SK-N-SH treated with all-trans-retinoic acid at 6 μM for 48 hours (cell line): ENCODE measurements at regions not wholly inside any gene's neighbourhood (a gene's known extent, or its start where the extent isn't known, plus 50 kb on each side); places are given as distances from the start of the nearest gene placed in this dataset.

Source experiments
- ARNTL ChIP-seq: fragments of 450-650 bp; formaldehyde crosslinking; IDR thresholded peaks from 2 replicates; pipeline ENCODE4 v1.5.0; 2020; ENCODE audit warnings: low read depth, mild to moderate bottlenecking, moderate library complexity, borderline replicate concordance
- CREB5 ChIP-seq: fragments of 250-450 bp; sonication (Bioruptor Pico); IDR thresholded peaks from 2 replicates; pipeline ENCODE4 v1.5.1; 2020; ENCODE audit warnings: low read depth, mild to moderate bottlenecking, moderate library complexity
- CSDC2 ChIP-seq: fragments of 250-450 bp; sonication (Bioruptor Pico); IDR thresholded peaks from 2 replicates; pipeline ENCODE4 v1.5.0; 2020; ENCODE audit warnings: mild to moderate bottlenecking, moderate library complexity
- ESRRG ChIP-seq: fragments of 250-450 bp; sonication (Bioruptor Pico); IDR thresholded peaks from 2 replicates; pipeline ENCODE4 v1.6.1; 2021; ENCODE audit warnings: mild to moderate bottlenecking
- GLIS3 ChIP-seq: fragments of 250-450 bp; sonication (Bioruptor Pico); IDR thresholded peaks from 2 replicates; pipeline ENCODE4 v1.5.0; 2020; ENCODE audit warnings: mild to moderate bottlenecking, moderate library complexity
- ISL1 ChIP-seq: fragments of 250-450 bp; sonication (Bioruptor Pico); IDR thresholded peaks from 2 replicates; pipeline ENCODE4 v2.1.2; 2022; ENCODE audit warnings: mild to moderate bottlenecking, moderate library complexity
- PATZ1 ChIP-seq: fragments of 250-450 bp; sonication (Bioruptor Pico); IDR thresholded peaks from 2 replicates; pipeline ENCODE4 v1.8.0; 2020; ENCODE audit warnings: mild to moderate bottlenecking, moderate library complexity, borderline replicate concordance
- PPARA ChIP-seq: fragments of 250-450 bp; sonication (Bioruptor Pico); IDR thresholded peaks from 2 replicates; pipeline ENCODE4 v1.5.0; 2020; ENCODE audit warnings: mild to moderate bottlenecking, borderline replicate concordance
- ZC3H10 ChIP-seq: fragments of 250-450 bp; sonication (Bioruptor Pico); IDR thresholded peaks from 2 replicates; pipeline ENCODE4 v1.5.1; 2021; ENCODE audit warnings: mild to moderate bottlenecking, moderate library complexity
- ZFP30 ChIP-seq: fragments of 450-650 bp; formaldehyde crosslinking; IDR thresholded peaks from 2 replicates; pipeline ENCODE4 v1.5.0; 2022; ENCODE audit warnings: mild to moderate bottlenecking, moderate library complexity

GRCh38 chr11:104484804-104485554, 321.0 kb upstream of the PDGFD start:
- no peak for TF ChIP-seq PATZ1 (CRISPR knock-in tag)
- no peak for TF ChIP-seq ESRRG (CRISPR knock-in tag)
- TF ChIP-seq PPARA (CRISPR knock-in tag) = no peak
- TF ChIP-seq CSDC2 (CRISPR knock-in tag) = no peak
- no peak for TF ChIP-seq ZFP30 (CRISPR knock-in tag)
- TF ChIP-seq CREB5 = no peak
- TF ChIP-seq ISL1 (CRISPR knock-in tag) = peak; percentile 31; the same call in 1 of the 2 replicates
- no peak for TF ChIP-seq ZC3H10
- no peak for TF ChIP-seq GLIS3 (CRISPR knock-in tag)
- no peak for TF ChIP-seq ARNTL
